Ishikawa (cell line): ENCODE measurements at regions not wholly inside any gene's neighbourhood (a gene's known extent, or its start where the extent isn't known, plus 50 kb on each side); places are given as distances from the start of the nearest gene placed in this dataset.

Experiments
- EP300 ChIP-seq: IDR thresholded peaks from 2 replicates; pipeline ENCODE4 v1.6.1; 2012; ENCODE audit warnings: borderline replicate concordance
- TAF1 ChIP-seq: IDR thresholded peaks from 2 replicates; pipeline ENCODE4 v1.6.1; 2012; ENCODE audit warnings: low read depth, mild to moderate bottlenecking
- YY1 ChIP-seq: IDR thresholded peaks from 2 replicates; pipeline ENCODE4 v1.6.1; 2012; ENCODE audit warnings: low read depth
- TF ChIP-seq, protein P1 (sequence below): IDR thresholded peaks from 2 replicates; pipeline ENCODE4 v1.6.1; 2012; ENCODE audit warnings: low read depth, mild to moderate bottlenecking

DNA sequence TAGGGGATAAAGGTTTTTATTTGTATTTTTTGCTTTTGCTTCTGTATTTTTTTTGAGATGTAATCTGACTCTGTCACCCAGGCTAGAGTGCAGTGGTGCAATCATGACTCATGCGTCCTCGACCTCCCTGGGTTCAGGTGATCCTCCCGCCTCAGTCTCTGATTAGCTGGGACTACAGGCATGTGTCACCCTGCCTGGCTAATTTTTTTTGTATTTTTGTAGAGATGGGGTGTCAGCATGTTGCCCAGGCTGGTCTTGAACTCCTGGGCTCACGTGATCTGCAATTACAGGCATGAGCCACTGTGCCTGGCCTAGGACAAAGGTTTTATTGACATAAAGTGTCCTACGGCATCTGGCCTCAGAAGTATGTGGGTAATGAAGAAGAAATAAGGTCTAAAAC lies 297.1 kb upstream of the C9orf72 start:
- TF ChIP-seq, protein P1, sequence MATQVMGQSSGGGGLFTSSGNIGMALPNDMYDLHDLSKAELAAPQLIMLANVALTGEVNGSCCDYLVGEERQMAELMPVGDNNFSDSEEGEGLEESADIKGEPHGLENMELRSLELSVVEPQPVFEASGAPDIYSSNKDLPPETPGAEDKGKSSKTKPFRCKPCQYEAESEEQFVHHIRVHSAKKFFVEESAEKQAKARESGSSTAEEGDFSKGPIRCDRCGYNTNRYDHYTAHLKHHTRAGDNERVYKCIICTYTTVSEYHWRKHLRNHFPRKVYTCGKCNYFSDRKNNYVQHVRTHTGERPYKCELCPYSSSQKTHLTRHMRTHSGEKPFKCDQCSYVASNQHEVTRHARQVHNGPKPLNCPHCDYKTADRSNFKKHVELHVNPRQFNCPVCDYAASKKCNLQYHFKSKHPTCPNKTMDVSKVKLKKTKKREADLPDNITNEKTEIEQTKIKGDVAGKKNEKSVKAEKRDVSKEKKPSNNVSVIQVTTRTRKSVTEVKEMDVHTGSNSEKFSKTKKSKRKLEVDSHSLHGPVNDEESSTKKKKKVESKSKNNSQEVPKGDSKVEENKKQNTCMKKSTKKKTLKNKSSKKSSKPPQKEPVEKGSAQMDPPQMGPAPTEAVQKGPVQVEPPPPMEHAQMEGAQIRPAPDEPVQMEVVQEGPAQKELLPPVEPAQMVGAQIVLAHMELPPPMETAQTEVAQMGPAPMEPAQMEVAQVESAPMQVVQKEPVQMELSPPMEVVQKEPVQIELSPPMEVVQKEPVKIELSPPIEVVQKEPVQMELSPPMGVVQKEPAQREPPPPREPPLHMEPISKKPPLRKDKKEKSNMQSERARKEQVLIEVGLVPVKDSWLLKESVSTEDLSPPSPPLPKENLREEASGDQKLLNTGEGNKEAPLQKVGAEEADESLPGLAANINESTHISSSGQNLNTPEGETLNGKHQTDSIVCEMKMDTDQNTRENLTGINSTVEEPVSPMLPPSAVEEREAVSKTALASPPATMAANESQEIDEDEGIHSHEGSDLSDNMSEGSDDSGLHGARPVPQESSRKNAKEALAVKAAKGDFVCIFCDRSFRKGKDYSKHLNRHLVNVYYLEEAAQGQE, result no peak
- TF ChIP-seq EP300, result no peak
- no peak for TF ChIP-seq YY1
- TF ChIP-seq TAF1, result no peak
